ENCODE measurements at regions not wholly inside any gene's neighbourhood (a gene's known extent, or its start where the extent isn't known, plus 50 kb on each side); places are given as distances from the start of the nearest gene placed in this dataset.

DNA sequence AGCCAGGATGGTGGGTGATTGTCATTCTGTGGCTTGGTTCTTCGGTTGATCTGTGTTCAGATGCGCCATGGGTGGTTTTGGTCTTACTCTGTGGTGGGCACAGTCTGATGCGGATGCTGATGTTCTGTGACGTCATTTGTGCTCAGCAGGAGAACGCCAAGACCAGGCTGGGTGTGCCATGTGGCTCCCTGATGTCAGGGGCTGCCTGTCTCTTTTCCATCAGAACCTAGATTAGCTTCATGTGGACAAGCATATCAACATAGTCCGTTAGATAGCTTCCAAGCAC is 100.6 kb upstream of the ARL4C start:
- Histone ChIP-seq H3K9me3 (no peaks in the 10 kb centered on the region), H3K27me3 (no peaks in the 10 kb centered on the region), H3K36me3 (no peaks in the 10 kb centered on the region), H3K4me3 (no peak overlapping the region), H3K27ac (no peak overlapping the region), H3K4me1 (no peaks in the 10 kb centered on the region)
- WGBS, 2 donors, result 92 to 98% methylated on average over 6 of the region's 6 CpGs
- no peak for TF ChIP-seq POLR2A (IDR thresholded peaks at IDR 0.05)
- no peak for TF ChIP-seq EP300 (IDR thresholded peaks at IDR 0.05)
- TF ChIP-seq, protein P1, sequence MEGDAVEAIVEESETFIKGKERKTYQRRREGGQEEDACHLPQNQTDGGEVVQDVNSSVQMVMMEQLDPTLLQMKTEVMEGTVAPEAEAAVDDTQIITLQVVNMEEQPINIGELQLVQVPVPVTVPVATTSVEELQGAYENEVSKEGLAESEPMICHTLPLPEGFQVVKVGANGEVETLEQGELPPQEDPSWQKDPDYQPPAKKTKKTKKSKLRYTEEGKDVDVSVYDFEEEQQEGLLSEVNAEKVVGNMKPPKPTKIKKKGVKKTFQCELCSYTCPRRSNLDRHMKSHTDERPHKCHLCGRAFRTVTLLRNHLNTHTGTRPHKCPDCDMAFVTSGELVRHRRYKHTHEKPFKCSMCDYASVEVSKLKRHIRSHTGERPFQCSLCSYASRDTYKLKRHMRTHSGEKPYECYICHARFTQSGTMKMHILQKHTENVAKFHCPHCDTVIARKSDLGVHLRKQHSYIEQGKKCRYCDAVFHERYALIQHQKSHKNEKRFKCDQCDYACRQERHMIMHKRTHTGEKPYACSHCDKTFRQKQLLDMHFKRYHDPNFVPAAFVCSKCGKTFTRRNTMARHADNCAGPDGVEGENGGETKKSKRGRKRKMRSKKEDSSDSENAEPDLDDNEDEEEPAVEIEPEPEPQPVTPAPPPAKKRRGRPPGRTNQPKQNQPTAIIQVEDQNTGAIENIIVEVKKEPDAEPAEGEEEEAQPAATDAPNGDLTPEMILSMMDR (IDR thresholded peaks at IDR 0.05), result no peak
- no peak for DNase-seq (ENCODE audit: low spot score in 2 of 2)

DNA sequence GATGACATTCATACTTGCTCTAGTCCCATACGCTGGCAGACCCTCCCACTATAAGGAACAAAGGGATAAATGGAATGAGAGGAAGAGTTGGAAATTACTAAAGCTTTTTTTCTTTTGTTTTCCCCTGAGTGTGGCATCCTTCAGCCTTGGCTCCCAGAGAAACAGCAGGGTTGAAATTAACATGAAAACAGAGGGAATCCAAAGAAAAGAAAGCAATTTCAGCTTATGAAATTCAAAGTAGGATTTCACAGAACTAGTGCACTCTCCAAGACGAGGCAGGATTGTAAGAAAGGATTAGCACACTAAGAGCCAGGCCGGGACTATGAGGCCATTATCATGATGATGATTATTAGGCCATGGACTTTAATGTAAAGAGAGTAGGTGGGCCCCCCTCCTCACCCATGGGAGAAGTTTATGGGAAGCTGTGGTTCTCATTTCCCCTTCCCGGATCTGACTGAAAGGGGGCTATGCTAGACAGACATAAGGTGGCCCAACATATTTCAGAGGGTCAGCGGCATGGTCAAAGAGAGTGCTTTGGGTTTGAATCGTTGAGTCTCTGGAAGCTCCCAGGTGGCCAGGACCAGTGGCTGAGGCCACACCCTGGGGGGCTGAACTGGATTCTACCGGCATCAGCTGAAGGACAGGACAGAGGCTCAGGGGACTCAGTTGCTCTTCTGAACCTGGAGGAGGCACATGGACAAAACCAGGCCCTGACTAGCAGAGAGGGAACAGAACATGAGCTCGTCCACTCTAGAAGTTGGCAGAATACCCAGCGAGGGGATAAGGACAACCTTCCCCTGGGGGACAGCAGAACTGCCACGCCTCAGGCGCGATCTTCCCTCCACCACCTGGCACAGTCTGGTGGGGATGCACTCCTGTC is 100.1 kb upstream of the ARL4C start:
- 70% methylated on average over 10 to 11 of the region's 12 CpGs for WGBS, 2 donors
- no peak for DNase-seq (ENCODE audit: low spot score in 2 of 2)
- TF ChIP-seq EP300 (IDR thresholded peaks at IDR 0.05) (no peak), POLR2A (IDR thresholded peaks at IDR 0.05) (no peak)
- TF ChIP-seq, protein P1 (IDR thresholded peaks at IDR 0.05), result no peak
- Histone ChIP-seq H3K36me3 (no peaks in the 10 kb centered on the region), H3K4me3 (no peak overlapping the region), H3K9me3 (no peaks in the 10 kb centered on the region), H3K27ac (no peak overlapping the region), H3K27me3 (no peaks in the 10 kb centered on the region), H3K4me1 (no peaks in the 10 kb centered on the region)

DNA sequence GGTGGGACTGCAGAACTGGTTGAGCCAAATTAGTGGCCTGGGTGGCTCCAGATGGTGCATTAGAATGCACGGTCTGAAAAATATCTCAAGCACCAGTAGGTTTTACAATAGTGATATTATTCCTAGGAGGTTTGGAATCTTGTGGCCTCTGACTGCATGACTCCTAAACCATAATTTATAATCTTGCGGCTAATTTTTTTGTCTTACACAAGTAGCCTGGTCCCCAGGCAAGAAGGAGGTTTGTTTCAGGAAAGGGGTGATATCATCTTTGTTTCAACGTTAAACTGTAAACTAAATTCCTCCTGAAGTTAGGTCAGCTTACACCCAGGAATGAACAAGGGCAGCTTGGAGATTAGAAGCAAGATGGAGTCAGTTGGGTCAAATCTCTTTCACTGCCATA is 98.9 kb upstream of the ARL4C start:
- TF ChIP-seq, protein P1 (IDR thresholded peaks at IDR 0.05), result no peak
- TF ChIP-seq EP300 (IDR thresholded peaks at IDR 0.05) (no peak), POLR2A (IDR thresholded peaks at IDR 0.05) (no peak)
- H3K27ac ChIP-seq, result no peak overlapping the region
- no peak overlapping the region for H3K4me3 ChIP-seq
- H3K27me3 ChIP-seq, result no peaks in the 10 kb centered on the region
- WGBS, 2 donors, result 37 to 51% methylated on average over 3 of the region's 3 CpGs
- no peaks in the 10 kb centered on the region for H3K4me1 ChIP-seq
- DNase-seq (ENCODE audit: low spot score in 2 of 2), result no peak
- no peaks in the 10 kb centered on the region for H3K36me3 ChIP-seq
- H3K9me3 ChIP-seq, result no peaks in the 10 kb centered on the region

DNA sequence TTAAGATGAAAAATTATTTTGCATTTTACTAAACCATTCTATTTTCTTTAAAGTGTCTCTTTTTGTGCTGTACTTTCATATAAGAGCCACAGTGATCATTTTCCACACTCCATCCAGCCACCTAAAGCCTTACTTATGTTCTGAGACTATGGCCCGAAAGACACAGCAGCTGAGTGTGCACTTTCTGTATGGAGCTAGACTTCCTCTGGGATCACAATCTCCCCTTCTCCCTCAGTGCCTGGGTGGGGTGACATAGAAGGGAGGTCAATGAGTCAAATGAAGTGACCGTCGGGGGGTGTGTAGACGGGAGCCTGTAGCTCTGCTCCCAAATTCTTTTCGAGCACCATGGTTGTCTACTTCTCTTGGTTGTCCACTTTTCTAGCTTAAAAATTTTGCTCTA is 97.8 kb upstream of the ARL4C start:
- no peak for DNase-seq (ENCODE audit: low spot score in 2 of 2)
- H3K9me3 ChIP-seq, result no peaks in the 10 kb centered on the region
- H3K4me3 ChIP-seq, result no peak overlapping the region
- WGBS, 2 donors, result 91 to 92% methylated on average over 5 of the region's 5 CpGs
- TF ChIP-seq POLR2A (IDR thresholded peaks at IDR 0.05) (no peak), EP300 (IDR thresholded peaks at IDR 0.05) (no peak)
- TF ChIP-seq, protein P1 (IDR thresholded peaks at IDR 0.05), result no peak
- no peaks in the 10 kb centered on the region for H3K4me1 ChIP-seq
- H3K27ac ChIP-seq, result no peak overlapping the region
- H3K36me3 ChIP-seq, result no peaks in the 10 kb centered on the region
- H3K27me3 ChIP-seq, result no peaks in the 10 kb centered on the region

DNA sequence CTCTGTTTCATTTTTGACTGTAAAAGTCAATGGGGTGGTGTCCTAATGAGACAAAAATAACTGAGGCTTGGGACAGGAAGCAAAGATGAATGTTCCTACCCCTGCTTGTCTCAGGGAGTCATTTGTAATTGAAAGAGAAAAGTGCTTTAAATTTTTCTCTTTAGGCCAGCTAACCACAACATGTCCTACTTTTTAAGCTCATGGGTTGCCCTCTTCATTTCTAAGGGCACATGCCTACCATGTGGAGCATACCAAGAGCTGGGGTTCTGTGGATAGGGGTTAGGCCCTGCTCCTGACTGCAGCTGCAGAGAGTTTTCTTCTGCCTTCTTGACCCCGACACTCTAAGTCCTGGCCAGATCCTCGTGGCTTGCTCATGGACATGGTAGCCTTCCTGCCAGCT is 96.8 kb upstream of the ARL4C start:
- no peaks in the 10 kb centered on the region for H3K4me1 ChIP-seq
- WGBS, 2 donors, result 60 to 81% methylated on average over 2 of the region's 2 CpGs
- no peaks in the 10 kb centered on the region for H3K9me3 ChIP-seq
- DNase-seq (ENCODE audit: low spot score in 2 of 2), result no peak
- H3K27ac ChIP-seq, result no peak overlapping the region
- TF ChIP-seq, protein P1 (IDR thresholded peaks at IDR 0.05), result no peak
- no peak for TF ChIP-seq EP300 (IDR thresholded peaks at IDR 0.05)
- TF ChIP-seq POLR2A (IDR thresholded peaks at IDR 0.05), result no peak
- no peak overlapping the region for H3K4me3 ChIP-seq
- no peaks in the 10 kb centered on the region for H3K36me3 ChIP-seq
- H3K27me3 ChIP-seq, result no peaks in the 10 kb centered on the region

Data from tibial nerve (tissue), 4 donors.